HG03571 (cell line): ENCODE measurements at regions not wholly inside any gene's neighbourhood (a gene's known extent, or its start where the extent isn't known, plus 50 kb on each side); places are given as distances from the start of the nearest gene placed in this dataset.
"Not testable (repeated sequence)": the region's sequence is repeated elsewhere in the genome, so short reads cannot be mapped to it uniquely, and the experiment has no call there.

Experiments used
- ATAC-seq: cut with Tn5 transposase; IDR thresholded peaks from one replicate; pipeline ENCODE4 v1.9.1; 2021; ENCODE audit not compliant: unreplicated experiment

DNA sequence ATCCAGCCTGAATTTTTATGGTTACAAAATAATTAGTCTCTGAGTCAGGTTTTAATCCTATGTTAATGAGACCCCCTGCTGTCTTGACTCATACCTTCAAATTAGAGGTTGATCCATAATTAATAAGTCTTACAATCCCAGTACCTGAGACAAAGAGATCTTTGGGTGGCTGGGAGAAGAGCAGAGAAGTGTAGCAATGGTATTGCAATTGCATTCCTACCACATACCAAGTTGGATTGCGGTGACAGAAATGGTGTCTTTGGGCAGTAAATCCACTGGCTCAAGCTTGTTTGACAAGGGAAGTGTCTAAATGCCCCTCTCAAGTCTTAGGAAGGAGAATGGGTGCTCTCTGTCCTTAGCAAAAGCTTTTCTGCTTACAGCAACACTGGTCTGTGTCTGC lies 150.4 kb downstream of the BTBD3 start:
- ATAC-seq: no peak

DNA sequence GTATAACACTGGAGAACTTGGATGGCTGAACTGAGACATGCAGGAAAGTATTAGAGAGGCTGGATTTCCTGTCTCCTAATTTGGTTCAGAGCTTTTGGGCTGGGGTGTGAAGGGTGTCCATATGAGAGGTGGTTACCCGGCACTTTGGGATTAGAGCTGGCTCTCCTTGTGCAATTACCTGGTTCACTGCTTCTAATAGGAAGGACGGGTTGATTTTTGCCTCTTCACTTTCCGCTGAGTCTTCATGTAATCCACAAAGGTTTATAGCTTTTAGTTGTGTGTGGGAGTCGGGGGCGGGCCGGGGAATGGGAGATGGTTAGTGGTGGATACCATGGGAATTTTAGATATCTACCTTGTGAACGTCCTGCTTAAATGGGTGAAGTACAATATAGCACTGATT lies 151.5 kb downstream of the BTBD3 start:
- no peak for ATAC-seq

DNA sequence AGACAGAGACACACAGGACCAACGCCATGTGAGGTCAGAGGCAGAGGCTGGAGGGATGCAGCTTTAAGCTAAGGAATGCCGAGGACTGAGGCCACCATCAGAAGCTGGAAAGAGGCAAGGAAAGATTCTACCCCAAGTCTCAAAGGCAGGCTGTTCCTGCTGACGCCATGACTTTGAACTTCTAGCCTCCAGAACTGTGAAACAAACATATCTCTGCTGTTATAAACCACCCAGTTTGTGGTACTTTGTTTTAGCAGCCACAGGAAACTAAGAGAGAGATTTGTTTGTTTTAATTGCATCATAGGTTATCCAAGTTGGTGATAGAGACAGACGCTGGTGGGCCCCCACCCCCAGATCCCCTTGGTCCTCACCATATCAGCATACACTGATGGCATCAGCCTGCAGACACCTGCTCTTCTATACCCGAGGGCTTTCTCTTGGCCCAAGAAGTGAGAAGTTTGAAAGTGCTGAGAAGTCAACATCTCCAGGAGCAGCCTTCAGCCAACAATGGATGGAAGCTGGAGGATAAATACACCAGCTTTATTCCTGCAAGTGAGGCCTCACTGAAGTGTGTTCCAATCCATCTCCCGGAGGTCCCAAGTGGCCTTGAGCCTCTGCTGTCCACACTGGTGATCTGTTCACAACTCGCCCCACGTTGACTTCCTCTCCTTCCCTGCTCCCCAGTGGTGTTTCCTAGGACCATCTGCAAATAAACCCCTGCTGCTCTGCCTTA lies 154.7 kb downstream of the BTBD3 start:
- no peak for ATAC-seq

DNA sequence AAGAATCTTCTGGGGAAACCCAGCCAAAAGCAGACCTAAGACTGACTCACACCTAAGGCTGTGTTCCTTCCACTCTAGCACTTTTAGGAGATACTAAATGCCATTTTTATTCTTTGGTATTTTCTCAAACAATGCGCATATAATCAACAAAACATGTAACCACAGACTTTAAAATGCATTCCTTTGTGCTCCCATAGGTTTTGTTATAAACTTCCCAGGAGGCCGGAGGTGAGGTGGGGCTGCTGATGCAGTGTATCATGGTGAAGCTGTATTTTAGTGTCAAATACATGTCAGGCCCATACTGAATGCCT lies 155.2 kb downstream of the BTBD3 start:
- no peak for ATAC-seq

DNA sequence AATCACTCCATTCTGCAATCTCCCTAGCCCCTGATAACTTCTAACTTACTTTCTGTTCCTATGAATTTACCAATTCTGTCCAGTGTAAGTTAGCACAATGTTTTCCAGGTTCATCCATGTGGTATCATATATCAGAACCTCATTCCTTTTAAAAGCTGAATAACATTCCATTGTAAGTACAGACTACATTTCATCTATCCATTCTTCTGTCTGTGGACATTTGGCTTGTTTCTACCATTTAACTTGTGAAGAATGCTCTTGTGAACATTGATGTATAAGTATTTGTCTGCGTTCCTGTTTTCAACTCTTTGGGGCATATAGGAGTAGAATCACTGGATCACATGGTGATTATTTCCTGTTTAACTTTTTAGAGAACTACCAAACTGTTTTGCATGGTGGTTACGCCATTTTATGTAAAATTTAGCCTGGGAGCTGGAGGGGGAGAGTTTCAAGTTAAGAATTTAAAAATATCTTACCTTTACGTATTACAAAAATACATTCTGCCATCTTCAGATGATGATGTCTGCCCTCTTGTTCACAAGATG lies 156.5 kb downstream of the BTBD3 start:
- no peak for ATAC-seq

DNA sequence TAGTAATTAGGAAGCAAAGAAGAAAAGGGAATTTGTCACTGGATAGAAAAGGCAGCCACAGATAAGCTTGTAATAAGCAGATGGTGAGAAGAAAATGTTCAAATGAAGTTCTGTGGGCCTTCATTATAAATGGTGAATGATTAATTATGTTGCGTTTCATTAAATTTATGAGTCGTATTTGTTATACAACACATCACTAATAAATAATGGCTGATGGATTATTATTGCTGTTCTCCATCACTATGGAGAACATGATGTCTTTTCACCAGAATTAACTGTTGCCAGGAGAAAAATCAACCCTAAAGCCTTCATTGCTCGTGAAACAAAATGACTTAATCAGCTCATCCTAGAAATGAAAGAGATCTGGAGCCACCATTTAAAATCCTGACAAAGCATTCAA lies 158.5 kb downstream of the BTBD3 start:
- ATAC-seq: no peak

DNA sequence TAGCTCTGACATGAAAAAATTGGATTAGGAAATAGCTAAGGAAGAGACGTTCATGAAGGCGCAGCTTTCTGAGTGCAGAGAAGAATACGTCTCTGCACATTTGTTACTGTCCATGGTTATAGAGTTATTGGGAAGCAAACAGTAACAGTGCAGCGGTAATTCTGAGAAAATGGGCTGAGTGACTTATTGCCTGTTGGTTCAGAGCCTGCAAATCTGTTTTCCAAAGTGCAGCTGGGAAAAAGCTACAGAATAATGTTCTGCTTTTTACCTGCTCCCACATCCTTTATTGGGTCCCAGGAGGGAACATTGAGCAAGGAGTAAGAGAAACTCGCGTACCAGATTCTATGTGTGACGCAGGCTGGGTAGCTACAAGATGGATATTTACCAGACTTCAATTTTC lies 160.2 kb downstream of the BTBD3 start:
- ATAC-seq: no peak

DNA sequence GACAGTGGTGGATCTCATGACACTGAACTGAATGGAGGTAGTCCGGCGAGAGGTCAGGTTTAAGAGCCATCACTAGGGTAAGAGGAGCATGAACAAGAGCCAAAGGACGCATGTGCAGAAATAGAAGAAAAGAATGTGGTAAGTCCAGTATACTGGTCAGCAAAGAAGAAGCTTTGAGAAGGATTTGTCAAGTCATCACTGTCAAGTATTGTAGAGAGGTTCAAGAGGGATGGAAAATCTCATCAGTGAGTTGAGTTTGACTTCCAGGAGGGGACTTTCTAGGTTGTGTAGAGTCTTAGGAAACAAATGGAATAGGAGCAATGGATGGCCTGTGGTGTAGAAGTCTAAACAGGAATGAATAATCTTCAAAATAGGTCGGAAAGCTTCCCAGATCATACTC lies 161.8 kb downstream of the BTBD3 start:
- no peak for ATAC-seq

DNA sequence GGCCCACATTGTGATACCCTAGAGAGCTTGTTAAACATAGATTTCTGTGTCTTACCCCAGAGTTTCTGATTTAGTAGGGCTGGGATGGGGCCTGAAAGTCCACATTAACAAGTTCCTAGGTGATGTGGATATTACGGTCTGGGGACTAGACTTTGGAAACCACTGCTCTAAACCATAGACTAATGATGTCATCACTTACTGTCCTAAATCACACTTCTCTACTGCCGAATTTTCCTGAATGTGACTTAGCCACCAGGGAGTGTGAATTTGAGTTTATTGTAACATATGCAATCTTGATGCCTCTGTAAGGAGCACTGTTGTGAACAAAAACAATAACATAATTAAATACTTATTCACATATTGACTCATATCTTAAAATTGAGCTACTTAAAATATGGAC lies 165.6 kb downstream of the BTBD3 start:
- no peak for ATAC-seq

DNA sequence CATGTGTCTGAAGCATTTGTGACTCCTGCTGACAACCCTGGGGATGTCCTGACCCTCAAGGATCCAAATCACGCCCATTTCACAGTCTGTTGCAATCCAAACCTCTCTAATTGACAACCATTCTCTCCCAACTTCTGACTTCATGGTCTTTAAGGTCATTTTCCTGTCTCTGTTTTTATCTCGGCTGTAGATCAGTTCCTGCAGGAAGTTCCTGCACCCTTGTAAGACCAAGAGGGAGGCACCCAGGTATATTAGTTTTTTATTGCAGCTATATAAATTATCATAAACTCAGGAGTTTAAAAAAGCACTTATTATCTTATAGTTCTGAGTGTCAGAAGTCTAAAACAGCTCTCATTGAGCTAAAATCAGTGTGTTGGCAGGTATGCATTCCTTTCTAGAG lies 166.8 kb downstream of the BTBD3 start:
- ATAC-seq: no peak

DNA sequence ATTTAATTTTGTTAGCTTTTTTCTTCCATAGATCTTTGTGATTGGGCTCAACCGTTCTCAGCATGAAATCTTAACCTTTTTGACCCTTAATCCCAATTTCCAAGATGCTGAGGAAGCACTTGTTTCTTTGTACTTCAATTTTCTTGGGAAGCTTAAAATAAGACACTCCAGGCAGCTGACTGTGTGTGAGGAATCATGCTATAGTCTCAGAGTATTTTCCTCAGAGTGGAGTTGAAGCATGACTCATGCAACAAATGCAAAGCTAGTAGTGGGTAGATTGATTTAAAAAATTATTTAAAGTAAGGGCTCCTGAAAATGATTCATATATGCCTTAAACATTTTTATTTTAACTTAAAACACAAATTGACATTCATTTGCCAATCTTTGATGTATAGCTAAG lies 168.7 kb downstream of the BTBD3 start:
- no peak for ATAC-seq

DNA sequence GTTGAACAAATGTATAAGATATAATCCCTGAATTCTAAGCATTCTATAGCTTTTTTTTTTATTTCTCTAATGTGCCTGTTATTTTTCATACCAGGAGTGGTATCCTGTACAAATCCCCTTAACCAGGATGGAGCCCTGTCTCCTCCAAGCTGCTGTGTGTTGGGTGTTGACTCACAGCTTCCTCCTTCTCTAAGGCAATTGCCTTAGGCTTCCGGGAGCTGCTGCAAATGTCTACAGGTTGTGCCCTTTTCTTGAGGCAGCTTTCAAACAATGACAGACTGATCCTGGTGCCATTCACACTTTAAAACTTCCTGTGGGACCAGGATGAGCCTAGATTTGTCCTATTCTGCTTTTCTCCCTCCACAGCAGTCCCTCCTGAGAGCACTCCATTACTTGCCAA lies 173.2 kb downstream of the BTBD3 start:
- ATAC-seq: no peak

DNA sequence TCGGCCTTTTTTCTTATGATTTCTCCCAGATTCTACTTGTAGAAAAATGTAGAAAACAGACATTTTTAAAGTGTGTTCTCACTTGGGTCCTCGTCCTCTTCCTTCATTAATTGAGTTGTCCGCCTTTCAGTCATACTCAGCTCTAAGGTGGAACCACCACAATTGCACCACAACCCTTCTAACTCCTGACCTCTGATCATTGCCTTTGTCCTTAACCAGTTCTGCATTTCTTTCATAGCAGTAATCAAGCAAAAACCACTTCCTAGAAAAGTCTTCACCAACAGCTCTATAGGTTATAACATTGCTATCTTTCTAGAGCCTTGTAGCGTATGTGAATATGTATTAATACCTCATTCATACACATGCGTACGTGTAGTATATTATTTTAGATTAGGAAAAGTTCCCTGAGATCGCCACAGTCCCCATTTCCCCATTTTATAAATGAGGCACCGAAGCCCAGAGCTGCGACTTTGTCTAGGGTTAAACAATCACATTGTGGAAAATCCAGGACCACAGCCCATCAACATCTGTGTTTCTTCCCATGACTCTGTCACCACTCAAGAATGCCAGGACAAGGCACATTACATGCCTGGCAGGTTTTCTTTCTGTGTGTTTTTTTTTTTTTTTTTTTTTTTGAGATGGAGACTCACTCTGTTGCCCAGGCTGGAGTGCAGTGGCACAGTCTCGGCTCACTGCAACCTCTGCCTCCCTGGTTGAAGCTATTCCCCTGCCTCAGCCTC lies 175.5 kb downstream of the BTBD3 start:
- ATAC-seq: no peak

DNA sequence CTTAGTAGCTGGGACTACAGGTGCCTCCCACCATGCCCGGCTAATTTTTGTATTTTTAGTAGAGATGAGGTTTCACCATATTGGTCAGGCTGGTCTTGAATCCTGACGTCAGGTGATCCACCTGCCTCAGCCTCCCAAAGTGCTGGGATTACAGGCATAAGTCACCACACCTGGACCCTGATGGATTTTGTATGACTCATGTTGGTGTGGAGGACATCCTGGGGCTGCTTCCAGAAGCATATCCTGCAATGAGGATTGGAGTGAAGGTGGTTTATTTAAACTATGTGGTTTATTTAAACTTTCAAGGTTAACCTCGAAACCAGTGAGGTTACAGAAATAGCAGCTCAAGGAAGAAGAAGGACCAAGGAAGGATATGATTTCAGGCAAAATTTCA lies 176.1 kb downstream of the BTBD3 start:
- ATAC-seq: not testable (repeated sequence)

DNA sequence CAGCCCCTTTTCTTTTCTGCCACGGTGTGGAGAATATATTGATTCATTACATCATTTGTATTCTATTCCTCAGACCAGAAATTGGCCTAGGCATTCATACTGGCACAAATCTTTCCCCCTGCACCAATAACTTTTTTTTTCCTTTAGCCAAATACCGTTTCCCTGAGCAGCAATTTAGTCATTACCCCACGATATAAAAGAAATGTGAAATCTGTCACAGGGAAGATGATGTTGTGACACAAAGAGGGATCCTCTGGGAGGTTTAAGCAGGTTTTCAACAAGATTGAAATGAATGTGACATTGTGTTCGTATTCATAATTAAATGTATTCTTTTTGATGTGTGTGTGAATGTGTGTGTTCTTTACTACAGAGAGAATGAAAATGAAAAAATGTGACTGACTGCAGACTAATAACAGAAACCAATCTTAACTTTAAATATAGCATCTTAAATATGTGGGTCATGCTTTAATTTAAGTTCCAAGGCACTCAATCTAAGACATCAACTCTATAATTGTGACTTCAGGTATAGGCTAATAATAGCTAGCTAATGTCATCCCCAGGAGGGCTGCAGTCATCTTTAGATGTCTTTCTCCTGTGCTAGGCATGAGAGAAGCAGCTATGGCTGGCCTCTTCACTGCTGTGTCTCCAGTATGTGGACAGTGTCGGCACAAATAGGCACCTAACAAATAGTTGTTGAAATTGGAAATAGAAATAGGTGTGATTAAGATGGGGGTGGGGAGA lies 177.7 kb downstream of the BTBD3 start:
- ATAC-seq: no peak

DNA sequence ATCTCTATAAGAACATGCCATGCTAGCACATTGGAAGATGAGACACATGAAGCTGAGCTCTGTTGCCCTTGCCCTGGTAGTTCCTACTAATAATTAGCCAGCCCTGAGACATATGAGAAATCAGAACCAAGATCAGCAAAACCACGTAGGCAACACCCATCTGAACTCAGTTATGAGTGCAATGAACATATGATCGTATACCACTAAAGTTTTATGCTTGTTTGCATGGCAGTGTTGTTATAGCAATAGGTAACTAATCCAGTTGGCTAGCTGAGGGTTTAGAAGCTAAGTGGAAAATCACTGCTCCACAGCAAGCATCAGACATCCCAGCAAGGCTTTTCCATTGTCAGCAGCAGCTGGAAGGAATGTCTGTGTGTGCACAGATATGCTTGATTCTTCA lies 180.7 kb downstream of the BTBD3 start:
- ATAC-seq: no peak

DNA sequence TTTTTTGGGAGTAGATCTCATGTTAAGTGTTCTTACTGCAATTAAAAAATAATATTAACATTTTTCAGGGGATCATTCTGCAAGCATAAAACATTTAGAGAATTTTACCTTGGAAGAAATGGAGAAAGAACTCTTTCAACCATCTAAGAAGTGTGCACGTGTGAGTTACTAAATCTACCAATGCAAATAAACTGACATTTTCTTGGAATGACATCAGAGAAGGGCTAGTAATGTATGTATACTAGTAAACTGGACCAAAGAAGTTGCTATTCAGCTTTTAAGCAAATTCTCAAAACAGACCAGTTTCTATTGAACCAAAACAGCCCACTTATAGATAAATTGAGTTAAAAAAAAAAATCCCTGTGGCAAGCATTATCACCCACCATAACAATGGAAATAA lies 191.2 kb downstream of the BTBD3 start:
- ATAC-seq: no peak

DNA sequence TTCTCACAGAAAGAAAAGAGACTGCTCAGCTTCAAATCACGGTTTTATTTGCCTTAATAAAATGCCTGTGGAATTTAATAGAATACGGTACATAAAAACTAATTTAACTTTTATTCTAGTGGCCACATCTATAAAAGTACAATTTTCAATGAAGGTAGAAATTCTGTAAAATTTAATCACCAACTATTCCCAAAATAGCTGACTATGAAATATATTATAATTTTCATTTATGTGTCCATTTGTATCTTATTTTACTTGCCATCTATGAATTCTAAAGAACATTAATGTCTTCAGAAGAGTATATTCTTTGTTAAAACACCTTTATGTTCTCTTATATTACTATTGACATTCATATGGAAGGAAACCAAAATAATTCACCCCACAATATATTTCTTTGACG lies 192.6 kb downstream of the BTBD3 start:
- ATAC-seq: no peak

DNA sequence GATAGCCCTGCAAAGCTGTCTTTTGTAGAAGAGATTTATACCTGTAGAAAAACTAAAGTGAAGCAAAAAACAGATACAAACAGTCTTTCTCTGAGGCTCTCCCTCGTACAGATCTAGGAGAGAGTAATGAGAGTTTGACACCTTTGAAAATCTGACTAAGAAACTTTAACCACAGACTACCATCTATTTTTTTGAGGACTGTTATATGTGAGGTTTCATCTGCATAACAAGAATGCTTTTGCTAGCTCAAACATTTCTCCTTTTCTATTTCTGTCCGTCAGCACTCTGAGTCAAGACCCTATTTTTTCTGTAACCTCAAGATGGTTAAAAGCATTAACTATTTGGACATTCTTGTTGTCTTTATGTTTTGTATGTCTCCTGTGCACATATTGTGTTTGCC lies 193.0 kb downstream of the BTBD3 start:
- no peak for ATAC-seq

DNA sequence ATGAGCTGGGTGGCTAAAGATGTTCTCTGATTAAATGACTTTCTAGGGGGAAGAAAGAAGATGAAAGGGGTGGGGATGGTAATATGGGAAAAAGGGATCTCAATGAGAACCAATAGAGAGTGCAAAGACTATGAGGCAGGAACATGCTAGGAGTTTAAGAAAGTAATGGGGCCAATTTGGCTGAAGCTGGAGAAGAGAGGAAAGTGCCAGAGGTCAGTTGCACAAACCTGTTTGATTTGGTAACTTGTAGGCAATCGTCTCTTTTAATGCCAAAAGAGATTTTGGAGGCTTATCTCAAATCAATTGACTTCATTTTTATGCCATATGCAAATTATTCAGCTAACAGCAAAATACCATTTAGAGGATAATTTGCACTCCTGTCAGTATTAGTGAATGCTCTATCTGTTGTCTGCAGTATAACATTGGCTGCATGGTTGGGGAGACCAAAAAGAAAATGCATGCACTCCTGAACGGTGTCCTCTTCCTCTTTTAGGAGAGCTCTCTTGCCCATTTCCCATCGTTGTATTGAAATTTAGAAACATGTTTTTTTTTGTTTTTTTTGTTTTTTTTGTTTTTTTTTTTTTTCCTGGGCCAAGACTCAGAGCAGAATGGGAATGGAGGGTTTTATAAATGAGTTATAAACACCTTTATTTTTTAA lies 193.9 kb downstream of the BTBD3 start:
- ATAC-seq: no peak

DNA sequence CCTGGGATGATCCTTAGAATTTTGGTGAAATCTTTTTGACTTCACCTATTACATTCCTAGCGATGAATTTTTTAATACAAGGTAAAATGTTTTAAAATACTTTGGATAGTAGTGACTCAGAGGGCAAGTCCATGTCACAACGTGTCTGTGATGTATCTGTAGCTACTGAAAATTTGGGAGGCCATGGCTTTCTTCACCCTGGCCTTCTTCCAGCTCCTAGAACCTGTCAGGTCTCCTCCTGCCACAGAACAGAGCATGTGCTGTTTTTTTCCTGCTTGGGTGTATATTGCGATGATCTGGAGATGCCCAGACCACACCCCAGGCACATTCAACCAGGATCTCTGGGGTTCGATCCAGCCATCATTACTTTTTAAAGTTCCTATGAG lies 194.4 kb downstream of the BTBD3 start:
- ATAC-seq: no peak

DNA sequence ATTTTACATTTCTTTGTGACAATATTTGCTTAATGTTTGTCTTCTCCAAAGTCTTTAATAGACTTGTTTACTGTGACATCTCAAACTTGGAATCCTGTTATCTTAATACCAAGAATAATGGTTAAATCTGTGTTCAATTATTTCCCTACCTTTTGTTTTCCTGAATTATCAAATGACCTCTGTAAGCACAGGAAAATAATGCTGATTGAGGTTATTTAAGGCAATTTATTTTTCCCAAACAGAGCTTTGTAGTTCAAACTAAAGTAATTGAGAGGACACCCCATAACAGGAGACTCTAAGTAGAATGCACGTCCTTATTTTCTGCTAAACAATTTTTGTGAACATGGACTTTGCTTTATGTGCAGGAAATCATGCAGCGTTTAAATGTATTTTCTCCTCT lies 195.0 kb downstream of the BTBD3 start:
- no peak for ATAC-seq
